Activated naive CD8-positive, alpha-beta T cell treated with anti-CD3 and anti-CD28 coated beads, Interleukin-2, amount 10 ng/mL, durations not matched to agents 7 days and 5 days (primary cell): ENCODE measurements at regions not wholly inside any gene's neighbourhood (a gene's known extent, or its start where the extent isn't known, plus 50 kb on each side); places are given as distances from the start of the nearest gene placed in this dataset.

Experiments
- ATAC-seq: fragments of 150-1000 bp; cut with Tn5 transposase; one replicate; pipeline ENCODE4 v1.10.0; 2021; ENCODE audit warnings: low read depth, moderate library complexity
- POLR2A ChIA-PET: fragments of 350-600 bp; sonication (Branson Sonifier 250); formaldehyde crosslinking; loops from one replicate; lab custom pipeline; 2021; ENCODE audit warnings: antibody characterized with exemption; lab: Charles Lee
- DNase-seq: peaks from one replicate; pipeline ENCODE4 v3.0.0; 2021
- H3K27ac Mint-ChIP-seq: one replicate; pipeline ENCODE4 v1.8.0; 2022; ENCODE audit warnings: mild to moderate bottlenecking, mixed read lengths
- H3K27me3 Mint-ChIP-seq: one replicate; pipeline ENCODE4 v1.8.0; 2022; ENCODE audit warnings: mild to moderate bottlenecking, moderate library complexity, mixed read lengths
- H3K36me3 Mint-ChIP-seq: one replicate; pipeline ENCODE4 v1.8.0; 2021; ENCODE audit warnings: mild to moderate bottlenecking, mixed read lengths
- H3K4me1 Mint-ChIP-seq: one replicate; pipeline ENCODE4 v1.8.0; 2021; ENCODE audit warnings: mixed read lengths
- H3K4me3 Mint-ChIP-seq: one replicate; pipeline ENCODE4 v1.8.0; 2022; ENCODE audit warnings: mild to moderate bottlenecking, moderate library complexity, mixed read lengths
- H3K9me3 Mint-ChIP-seq: one replicate; pipeline ENCODE4 v1.8.0; 2021; ENCODE audit warnings: mixed read lengths

- Mint-ChIP-seq H3K36me3 (no peaks in the 10 kb centered on the region), H3K27ac (no peak overlapping the region), H3K4me1 (no peaks in the 10 kb centered on the region), H3K4me3 (no peak overlapping the region), H3K9me3 (no peaks in the 10 kb centered on the region), H3K27me3 (peaks cover 2% of the 10 kb centered on the region)
- POLR2A ChIA-PET = no interaction called here
- DNase-seq = no peak
- ATAC-seq = no peak
These were observed 145.4 kb upstream of the PIK3C3 start for GRCh38 chr18:41809652-41810051.

GRCh38 chr18:41805341-41805740 lies 149.7 kb upstream of the PIK3C3 start:
- POLR2A ChIA-PET = no interaction called here
- H3K36me3 Mint-ChIP-seq = no peaks in the 10 kb centered on the region
- no peak for DNase-seq
- H3K27ac Mint-ChIP-seq = no peak overlapping the region
- H3K4me3 Mint-ChIP-seq = no peak overlapping the region
- no peak for ATAC-seq
- H3K27me3 Mint-ChIP-seq = peaks cover 4% of the 10 kb centered on the region
- H3K4me1 Mint-ChIP-seq = no peaks in the 10 kb centered on the region
- H3K9me3 Mint-ChIP-seq = no peaks in the 10 kb centered on the region

GRCh38 chr18:41798879-41799278 lies 156.2 kb upstream of the PIK3C3 start:
- Mint-ChIP-seq H3K4me3 (no peak overlapping the region), H3K36me3 (no peaks in the 10 kb centered on the region), H3K4me1 (no peaks in the 10 kb centered on the region), H3K9me3 (no peaks in the 10 kb centered on the region), H3K27ac (no peak overlapping the region), H3K27me3 (peaks cover 2% of the 10 kb centered on the region)
- POLR2A ChIA-PET = no interaction called here
- no peak for DNase-seq
- ATAC-seq = no peak

GRCh38 chr18:41790687-41791086 lies 164.3 kb upstream of the PIK3C3 start:
- Mint-ChIP-seq H3K4me1 (no peaks in the 10 kb centered on the region), H3K27me3 (no peaks in the 10 kb centered on the region), H3K27ac (no peak overlapping the region), H3K9me3 (no peaks in the 10 kb centered on the region), H3K4me3 (no peak overlapping the region), H3K36me3 (no peaks in the 10 kb centered on the region)
- POLR2A ChIA-PET = no interaction called here
- DNase-seq (no peak), ATAC-seq (no peak)

GRCh38 chr18:41789001-41789400 lies 166.0 kb upstream of the PIK3C3 start:
- Mint-ChIP-seq H3K9me3 (no peaks in the 10 kb centered on the region), H3K27me3 (no peaks in the 10 kb centered on the region), H3K4me3 (no peak overlapping the region), H3K36me3 (no peaks in the 10 kb centered on the region), H3K27ac (no peak overlapping the region), H3K4me1 (no peaks in the 10 kb centered on the region)
- no peak for ATAC-seq
- POLR2A ChIA-PET = no interaction called here
- DNase-seq = no peak

- Mint-ChIP-seq H3K4me1 (no peaks in the 10 kb centered on the region), H3K27ac (no peak overlapping the region), H3K4me3 (no peak overlapping the region), H3K36me3 (no peaks in the 10 kb centered on the region), H3K27me3 (no peaks in the 10 kb centered on the region), H3K9me3 (no peaks in the 10 kb centered on the region)
- POLR2A ChIA-PET = no interaction called here
- ATAC-seq = no peak
- no peak for DNase-seq
These were observed 171.2 kb upstream of the PIK3C3 start for GRCh38 chr18:41783879-41784278.

- Mint-ChIP-seq H3K4me3 (no peak overlapping the region), H3K27ac (no peak overlapping the region), H3K36me3 (no peaks in the 10 kb centered on the region), H3K27me3 (no peaks in the 10 kb centered on the region), H3K4me1 (no peaks in the 10 kb centered on the region), H3K9me3 (no peaks in the 10 kb centered on the region)
- DNase-seq (no peak), ATAC-seq (no peak)
- POLR2A ChIA-PET = no interaction called here
These were observed 171.8 kb upstream of the PIK3C3 start for GRCh38 chr18:41783065-41783818.

GRCh38 chr18:41771973-41772372 lies 183.1 kb upstream of the PIK3C3 start:
- Mint-ChIP-seq H3K27me3 (no peaks in the 10 kb centered on the region), H3K4me3 (no peak overlapping the region), H3K36me3 (no peaks in the 10 kb centered on the region), H3K9me3 (no peaks in the 10 kb centered on the region), H3K4me1 (no peaks in the 10 kb centered on the region), H3K27ac (no peak overlapping the region)
- POLR2A ChIA-PET = no interaction called here
- DNase-seq (no peak), ATAC-seq (no peak)

GRCh38 chr18:41769265-41769664 lies 185.8 kb upstream of the PIK3C3 start:
- ATAC-seq = no peak
- no peak for DNase-seq
- Mint-ChIP-seq H3K4me3 (no peak overlapping the region), H3K36me3 (no peaks in the 10 kb centered on the region), H3K9me3 (no peaks in the 10 kb centered on the region), H3K4me1 (no peaks in the 10 kb centered on the region), H3K27ac (no peak overlapping the region), H3K27me3 (no peaks in the 10 kb centered on the region)
- POLR2A ChIA-PET = no interaction called here

GRCh38 chr18:41768467-41768866 lies 186.6 kb upstream of the PIK3C3 start:
- H3K9me3 Mint-ChIP-seq = no peaks in the 10 kb centered on the region
- no peak overlapping the region for H3K27ac Mint-ChIP-seq
- ATAC-seq (no peak), DNase-seq (no peak)
- H3K4me1 Mint-ChIP-seq = no peaks in the 10 kb centered on the region
- POLR2A ChIA-PET = no interaction called here
- H3K4me3 Mint-ChIP-seq = no peak overlapping the region
- no peaks in the 10 kb centered on the region for H3K36me3 Mint-ChIP-seq
- H3K27me3 Mint-ChIP-seq = no peaks in the 10 kb centered on the region

GRCh38 chr18:41767960-41768359 lies 187.1 kb upstream of the PIK3C3 start:
- no peak for ATAC-seq
- no peak for DNase-seq
- POLR2A ChIA-PET = no interaction called here
- Mint-ChIP-seq H3K4me3 (no peak overlapping the region), H3K27ac (no peak overlapping the region), H3K27me3 (no peaks in the 10 kb centered on the region), H3K9me3 (no peaks in the 10 kb centered on the region), H3K36me3 (no peaks in the 10 kb centered on the region), H3K4me1 (no peaks in the 10 kb centered on the region)

- POLR2A ChIA-PET = no interaction called here
- H3K9me3 Mint-ChIP-seq = no peaks in the 10 kb centered on the region
- no peaks in the 10 kb centered on the region for H3K36me3 Mint-ChIP-seq
- DNase-seq (no peak), ATAC-seq (no peak)
- H3K4me1 Mint-ChIP-seq = no peaks in the 10 kb centered on the region
- no peak overlapping the region for H3K4me3 Mint-ChIP-seq
- H3K27ac Mint-ChIP-seq = no peak overlapping the region
- no peaks in the 10 kb centered on the region for H3K27me3 Mint-ChIP-seq
These were observed 189.6 kb upstream of the PIK3C3 start for GRCh38 chr18:41765460-41765859.

- no peak for ATAC-seq
- Mint-ChIP-seq H3K4me3 (no peak overlapping the region), H3K4me1 (no peaks in the 10 kb centered on the region), H3K27me3 (no peaks in the 10 kb centered on the region), H3K9me3 (no peaks in the 10 kb centered on the region), H3K27ac (no peak overlapping the region), H3K36me3 (no peaks in the 10 kb centered on the region)
- POLR2A ChIA-PET = no interaction called here
- no peak for DNase-seq
These were observed 191.7 kb upstream of the PIK3C3 start for GRCh38 chr18:41763361-41763760.

GRCh38 chr18:41761333-41762018 lies 193.6 kb upstream of the PIK3C3 start:
- ATAC-seq (no peak), DNase-seq (no peak)
- no peaks in the 10 kb centered on the region for H3K27me3 Mint-ChIP-seq
- no peaks in the 10 kb centered on the region for H3K4me1 Mint-ChIP-seq
- H3K36me3 Mint-ChIP-seq = no peaks in the 10 kb centered on the region
- POLR2A ChIA-PET = no interaction called here
- H3K9me3 Mint-ChIP-seq = no peaks in the 10 kb centered on the region
- no peak overlapping the region for H3K4me3 Mint-ChIP-seq
- no peak overlapping the region for H3K27ac Mint-ChIP-seq
